NCI-H526 (cell line): ENCODE measurements at regions not wholly inside any gene's neighbourhood (a gene's known extent, or its start where the extent isn't known, plus 50 kb on each side); places are given as distances from the start of the nearest gene placed in this dataset.

Experiments
- DNase-seq, 2 experiments: peaks; one replicate each; lab custom pipeline; 2025; lab: John Stamatoyannopoulos, UW

GRCh38 chr2:128450211-128451024 is 131.8 kb upstream of the HS6ST1 start:
- no peak for DNase-seq

- no peak for DNase-seq
Measured at GRCh38 chr2:128451084-128452023, 132.7 kb upstream of the HS6ST1 start.

GRCh38 chr2:128452024-128452411 is 133.3 kb upstream of the HS6ST1 start:
- DNase-seq, result no peak

GRCh38 chr2:128452536-128453530 is 134.2 kb upstream of the HS6ST1 start:
- DNase-seq, result no peak

GRCh38 chr2:128454980-128455720 is 136.5 kb upstream of the HS6ST1 start:
- DNase-seq, result no peak

- DNase-seq, result no peak
Measured at GRCh38 chr2:128455721-128456050, 137.0 kb upstream of the HS6ST1 start.

GRCh38 chr2:128456281-128456680 is 137.6 kb upstream of the HS6ST1 start:
- no peak for DNase-seq

GRCh38 chr2:128457006-128457604 is 138.4 kb upstream of the HS6ST1 start:
- no peak for DNase-seq

GRCh38 chr2:128457716-128458115 is 139.0 kb upstream of the HS6ST1 start:
- DNase-seq, result no peak

- DNase-seq, result no peak
Measured at GRCh38 chr2:128458505-128458904, 139.8 kb upstream of the HS6ST1 start.

GRCh38 chr2:128464456-128464855 is 145.8 kb upstream of the HS6ST1 start:
- no peak for DNase-seq

- no peak for DNase-seq
Measured at GRCh38 chr2:128465246-128466170, 146.8 kb upstream of the HS6ST1 start.

- no peak for DNase-seq
Measured at GRCh38 chr2:128466376-128466775, 147.7 kb upstream of the HS6ST1 start.

- DNase-seq, result no peak
Measured at GRCh38 chr2:128466776-128467175, 148.1 kb upstream of the HS6ST1 start.

GRCh38 chr2:128467321-128467969 is 148.8 kb upstream of the HS6ST1 start:
- no peak for DNase-seq

- DNase-seq, result no peak
Measured at GRCh38 chr2:128468186-128468920, 149.7 kb upstream of the HS6ST1 start.

- DNase-seq, result no peak
Measured at GRCh38 chr2:128469203-128469602, 150.5 kb upstream of the HS6ST1 start.

GRCh38 chr2:128469875-128470274 is 151.2 kb upstream of the HS6ST1 start:
- no peak for DNase-seq
